NB4 (cell line): ENCODE measurements at regions not wholly inside any gene's neighbourhood (a gene's known extent, or its start where the extent isn't known, plus 50 kb on each side); places are given as distances from the start of the nearest gene placed in this dataset.

ENCODE experiments used
- DNase-seq: peaks from one replicate; pipeline ENCODE4 v3.0.0; 2010; ENCODE audit warnings: low read depth
- H3K4me3 ChIP-seq: one replicate; pipeline ENCODE4 v1.5.1; 2011; ENCODE audit warnings: mild to moderate bottlenecking, low read depth, low read length, moderate library complexity
- MYC ChIP-seq: IDR thresholded peaks from 2 replicates; pipeline ENCODE4 v1.6.1; 2011; ENCODE audit warnings: low read depth, low read length
- POLR2A ChIP-seq: IDR thresholded peaks from 2 replicates; pipeline ENCODE4 v1.6.1; 2011; ENCODE audit warnings: mild to moderate bottlenecking; ENCODE audit not compliant: insufficient read length; ENCODE audit errors: extremely low read depth
- TF ChIP-seq, protein P1 (sequence below): IDR thresholded peaks from one replicate; pipeline ENCODE4 v1.5.1; 2012; ENCODE audit warnings: low read depth, low read length
- TF ChIP-seq, protein P2 (sequence below): IDR thresholded peaks from 2 replicates; pipeline ENCODE4 v1.6.1; 2011; ENCODE audit warnings: low read depth, low read length

DNA sequence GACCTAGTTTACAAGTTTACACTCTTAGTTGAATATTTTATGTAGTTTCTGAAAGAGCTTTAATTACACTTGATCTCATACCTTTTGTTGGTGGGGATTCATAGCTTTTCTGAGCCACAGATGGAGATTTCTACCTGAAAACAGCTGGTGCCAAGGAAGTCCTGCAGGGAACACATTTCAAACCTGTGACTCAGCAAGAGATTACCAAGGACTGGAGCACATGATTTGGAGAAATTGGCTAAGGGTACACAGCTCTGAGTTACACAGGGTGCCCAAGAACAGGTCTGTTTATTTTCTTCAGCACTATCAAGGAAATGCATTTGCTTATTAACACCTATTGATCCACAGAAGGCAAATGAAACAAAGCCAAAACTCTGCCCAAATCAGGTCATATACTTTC lies 691.5 kb downstream of the KCTD8 start:
- DNase-seq: no peak
- H3K4me3 ChIP-seq: no peak overlapping the region
- TF ChIP-seq MYC: no peak

DNA sequence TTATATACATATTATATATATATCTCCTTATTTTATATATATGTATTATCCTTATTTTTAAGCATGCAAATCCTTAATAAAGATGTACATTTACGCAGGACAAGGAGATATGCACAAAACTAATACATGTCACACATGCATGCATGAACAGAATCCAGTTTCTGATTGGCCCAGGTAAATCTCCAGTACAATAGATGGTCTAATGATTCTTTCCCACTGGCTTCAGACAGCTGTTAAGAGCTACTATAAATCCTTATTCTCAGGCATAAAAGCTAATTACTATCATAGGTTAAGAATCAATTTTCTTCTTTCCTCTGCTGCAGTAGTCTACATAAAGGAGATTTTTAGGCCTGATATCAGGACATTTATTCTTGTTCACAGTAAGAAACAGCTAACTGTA lies 689.8 kb downstream of the KCTD8 start:
- TF ChIP-seq, protein P1, sequence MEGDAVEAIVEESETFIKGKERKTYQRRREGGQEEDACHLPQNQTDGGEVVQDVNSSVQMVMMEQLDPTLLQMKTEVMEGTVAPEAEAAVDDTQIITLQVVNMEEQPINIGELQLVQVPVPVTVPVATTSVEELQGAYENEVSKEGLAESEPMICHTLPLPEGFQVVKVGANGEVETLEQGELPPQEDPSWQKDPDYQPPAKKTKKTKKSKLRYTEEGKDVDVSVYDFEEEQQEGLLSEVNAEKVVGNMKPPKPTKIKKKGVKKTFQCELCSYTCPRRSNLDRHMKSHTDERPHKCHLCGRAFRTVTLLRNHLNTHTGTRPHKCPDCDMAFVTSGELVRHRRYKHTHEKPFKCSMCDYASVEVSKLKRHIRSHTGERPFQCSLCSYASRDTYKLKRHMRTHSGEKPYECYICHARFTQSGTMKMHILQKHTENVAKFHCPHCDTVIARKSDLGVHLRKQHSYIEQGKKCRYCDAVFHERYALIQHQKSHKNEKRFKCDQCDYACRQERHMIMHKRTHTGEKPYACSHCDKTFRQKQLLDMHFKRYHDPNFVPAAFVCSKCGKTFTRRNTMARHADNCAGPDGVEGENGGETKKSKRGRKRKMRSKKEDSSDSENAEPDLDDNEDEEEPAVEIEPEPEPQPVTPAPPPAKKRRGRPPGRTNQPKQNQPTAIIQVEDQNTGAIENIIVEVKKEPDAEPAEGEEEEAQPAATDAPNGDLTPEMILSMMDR: no peak
- TF ChIP-seq MYC (no peak), POLR2A (no peak)
- TF ChIP-seq, protein P2, sequence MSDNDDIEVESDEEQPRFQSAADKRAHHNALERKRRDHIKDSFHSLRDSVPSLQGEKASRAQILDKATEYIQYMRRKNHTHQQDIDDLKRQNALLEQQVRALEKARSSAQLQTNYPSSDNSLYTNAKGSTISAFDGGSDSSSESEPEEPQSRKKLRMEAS: no peak
- DNase-seq: no peak
- H3K4me3 ChIP-seq: no peak overlapping the region

DNA sequence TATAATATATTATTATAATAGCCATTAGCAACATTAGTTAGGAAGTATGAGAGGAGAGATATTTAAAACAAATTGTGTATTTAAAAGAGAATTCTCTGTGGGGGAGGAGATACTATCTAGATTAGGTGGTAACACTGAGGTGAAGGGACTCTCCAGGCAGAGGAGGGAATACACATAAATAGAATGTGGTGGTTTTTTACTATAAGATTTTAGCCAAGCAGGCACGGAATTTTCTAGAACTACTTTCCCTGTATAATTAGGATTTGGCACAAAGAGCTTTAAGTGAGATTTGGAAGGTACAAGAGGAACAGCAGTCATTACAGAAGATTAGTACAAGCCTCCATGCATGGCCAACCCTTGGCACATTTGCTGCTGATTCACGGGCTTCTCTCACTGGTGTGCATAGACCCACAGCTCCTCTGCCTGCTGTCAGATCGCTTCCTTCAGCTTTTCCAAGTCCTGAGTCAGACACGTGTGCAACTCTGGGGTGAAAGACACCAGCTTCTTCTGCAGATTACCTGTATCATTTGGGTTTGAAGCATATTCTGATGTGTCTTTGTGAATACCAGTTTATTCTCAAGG lies 685.5 kb downstream of the KCTD8 start:
- no peak overlapping the region for H3K4me3 ChIP-seq
- no peak for DNase-seq
- TF ChIP-seq POLR2A (no peak), MYC (no peak)
- TF ChIP-seq, protein P2: no peak
- TF ChIP-seq, protein P1: no peak

DNA sequence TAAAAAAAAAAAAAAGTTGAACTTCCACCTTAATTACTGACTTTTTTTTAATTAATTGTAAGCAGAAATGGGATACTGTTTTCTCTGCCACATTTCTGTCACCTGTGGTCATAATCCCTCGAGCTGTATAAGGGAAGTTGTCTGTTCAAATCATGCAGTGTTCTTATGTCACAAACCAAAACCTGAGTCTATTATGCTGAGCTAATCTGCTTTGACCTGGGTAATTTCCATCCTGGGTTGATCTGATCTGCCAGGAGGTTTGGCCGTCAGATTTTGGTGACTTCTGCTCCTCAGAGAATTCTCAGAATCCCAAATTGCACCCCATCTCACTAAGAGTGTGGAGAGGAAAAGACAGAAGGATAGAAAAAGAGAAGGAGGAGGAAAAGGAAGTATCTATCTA lies 683.1 kb downstream of the KCTD8 start:
- no peak overlapping the region for H3K4me3 ChIP-seq
- TF ChIP-seq, protein P2: no peak
- TF ChIP-seq, protein P1: no peak
- no peak for TF ChIP-seq POLR2A
- no peak for TF ChIP-seq MYC
- no peak for DNase-seq

DNA sequence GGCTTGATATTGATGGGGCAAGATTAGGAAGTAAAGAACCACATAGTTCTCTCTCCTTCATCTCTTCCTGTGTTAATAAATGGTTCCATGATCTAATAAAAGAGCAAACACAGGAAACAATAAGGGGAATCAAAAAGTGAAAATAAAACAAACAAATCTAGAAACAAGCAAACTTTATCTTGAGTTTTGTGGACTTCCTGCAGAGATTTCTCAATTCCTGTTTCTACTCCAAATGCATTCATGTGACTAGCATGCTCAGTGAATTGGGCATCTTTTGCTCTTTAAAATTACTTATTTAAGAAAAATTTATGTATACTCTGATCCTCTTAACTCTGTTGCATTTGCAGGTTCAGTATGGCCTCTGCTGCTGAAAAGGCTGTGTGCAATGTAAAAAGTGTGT lies 682.0 kb downstream of the KCTD8 start:
- no peak for DNase-seq
- TF ChIP-seq, protein P1: no peak
- no peak for TF ChIP-seq POLR2A
- TF ChIP-seq, protein P2: no peak
- no peak for TF ChIP-seq MYC
- H3K4me3 ChIP-seq: no peak overlapping the region

DNA sequence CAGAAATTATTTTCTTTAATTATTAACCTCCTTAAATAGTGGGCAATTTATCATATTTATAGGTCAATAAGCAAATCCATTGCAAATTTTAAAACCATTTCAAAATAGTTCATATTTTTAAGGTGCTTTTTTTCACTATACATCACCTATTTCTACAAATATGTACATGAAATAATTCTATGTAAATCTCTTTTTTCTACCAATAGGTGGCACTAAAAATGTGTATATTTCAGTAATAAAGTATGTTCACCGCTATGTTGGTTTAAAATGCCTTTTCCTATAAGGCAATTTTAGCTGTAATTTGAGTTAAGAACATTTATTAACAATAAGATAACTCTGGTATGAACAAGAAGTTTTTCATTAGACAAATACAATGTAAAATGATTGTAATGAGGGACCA lies 672.2 kb downstream of the KCTD8 start:
- DNase-seq: peak; percentile 29
- no peak overlapping the region for H3K4me3 ChIP-seq
- TF ChIP-seq, protein P2: no peak
- TF ChIP-seq MYC: no peak
- TF ChIP-seq, protein P1: no peak
